ENCODE measurements at regions not wholly inside any gene's neighbourhood (a gene's known extent, or its start where the extent isn't known, plus 50 kb on each side); places are given as distances from the start of the nearest gene placed in this dataset.

DNA sequence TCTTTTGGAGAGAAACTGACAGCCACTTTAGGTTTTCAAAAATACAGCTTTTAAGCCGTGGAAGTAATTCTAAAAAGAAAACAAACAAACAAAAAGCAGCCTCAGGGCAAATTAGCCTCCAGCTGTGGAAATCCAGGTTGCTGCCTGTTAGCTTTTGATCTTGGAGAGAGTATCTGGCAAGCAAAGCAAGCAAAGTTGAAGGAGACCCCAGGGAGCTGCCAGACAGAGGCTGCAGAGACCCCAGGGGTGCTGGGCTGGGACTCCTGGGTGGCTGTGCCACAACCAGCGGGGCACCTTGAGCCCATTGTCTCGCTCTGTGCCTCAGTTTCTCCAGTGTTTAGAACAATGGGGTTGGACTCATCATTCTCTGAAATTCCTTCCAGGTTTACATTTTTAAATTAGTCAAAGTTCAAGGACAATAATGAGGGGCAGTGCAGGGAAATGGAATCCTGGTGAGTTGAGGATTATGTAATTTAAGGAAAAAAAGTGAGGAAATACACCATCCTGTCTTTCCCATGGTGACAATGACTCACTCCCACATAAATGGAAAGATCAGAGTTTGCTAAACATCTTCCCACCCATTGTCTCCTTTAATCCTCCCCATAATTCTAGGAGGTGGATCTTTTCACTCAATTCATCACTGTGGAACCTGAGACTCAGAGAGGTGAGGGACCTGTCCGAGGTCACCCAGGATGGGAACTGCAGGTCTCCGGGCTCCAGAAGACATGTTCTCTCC is 480.5 kb downstream of the MATN1 start:
- in situ Hi-C loops (cut with HindIII; ENCODE audit: low sequenced_read_pairs): no loop called here
- no peak for DNase-seq (ENCODE audit: low read depth)
- no peak overlapping the region for H3K4me3 ChIP-seq (ENCODE audit: low read depth, low read length)
- TF ChIP-seq, protein P1, sequence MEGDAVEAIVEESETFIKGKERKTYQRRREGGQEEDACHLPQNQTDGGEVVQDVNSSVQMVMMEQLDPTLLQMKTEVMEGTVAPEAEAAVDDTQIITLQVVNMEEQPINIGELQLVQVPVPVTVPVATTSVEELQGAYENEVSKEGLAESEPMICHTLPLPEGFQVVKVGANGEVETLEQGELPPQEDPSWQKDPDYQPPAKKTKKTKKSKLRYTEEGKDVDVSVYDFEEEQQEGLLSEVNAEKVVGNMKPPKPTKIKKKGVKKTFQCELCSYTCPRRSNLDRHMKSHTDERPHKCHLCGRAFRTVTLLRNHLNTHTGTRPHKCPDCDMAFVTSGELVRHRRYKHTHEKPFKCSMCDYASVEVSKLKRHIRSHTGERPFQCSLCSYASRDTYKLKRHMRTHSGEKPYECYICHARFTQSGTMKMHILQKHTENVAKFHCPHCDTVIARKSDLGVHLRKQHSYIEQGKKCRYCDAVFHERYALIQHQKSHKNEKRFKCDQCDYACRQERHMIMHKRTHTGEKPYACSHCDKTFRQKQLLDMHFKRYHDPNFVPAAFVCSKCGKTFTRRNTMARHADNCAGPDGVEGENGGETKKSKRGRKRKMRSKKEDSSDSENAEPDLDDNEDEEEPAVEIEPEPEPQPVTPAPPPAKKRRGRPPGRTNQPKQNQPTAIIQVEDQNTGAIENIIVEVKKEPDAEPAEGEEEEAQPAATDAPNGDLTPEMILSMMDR (IDR thresholded peaks at IDR 0.05; ENCODE audit: low read depth, low read length, missing control alignments): no peak

DNA sequence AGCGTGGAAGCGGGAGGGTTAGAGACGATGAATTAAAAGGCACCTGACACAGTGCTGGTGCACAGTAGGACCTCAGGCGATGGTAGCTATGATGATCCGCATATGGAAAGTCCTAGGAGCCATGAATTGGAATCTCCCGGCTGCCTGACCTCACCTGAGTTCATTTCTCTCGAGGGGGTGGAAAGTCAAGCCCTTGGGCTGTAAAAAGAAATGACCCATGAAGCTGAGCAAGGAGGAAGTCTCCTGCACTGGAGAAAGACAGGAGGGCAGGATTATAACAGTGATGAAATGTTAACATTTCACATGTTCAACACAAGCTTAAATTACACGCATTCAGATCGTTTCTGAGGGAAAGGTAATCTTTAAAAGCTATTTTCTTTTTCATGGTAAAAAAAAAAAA is 481.2 kb downstream of the MATN1 start:
- no peak overlapping the region for H3K4me3 ChIP-seq (ENCODE audit: low read depth, low read length)
- no peak for DNase-seq (ENCODE audit: low read depth)
- TF ChIP-seq, protein P1 (IDR thresholded peaks at IDR 0.05; ENCODE audit: low read depth, low read length, missing control alignments): no peak
- in situ Hi-C loops (cut with HindIII; ENCODE audit: low sequenced_read_pairs): no loop called here

DNA sequence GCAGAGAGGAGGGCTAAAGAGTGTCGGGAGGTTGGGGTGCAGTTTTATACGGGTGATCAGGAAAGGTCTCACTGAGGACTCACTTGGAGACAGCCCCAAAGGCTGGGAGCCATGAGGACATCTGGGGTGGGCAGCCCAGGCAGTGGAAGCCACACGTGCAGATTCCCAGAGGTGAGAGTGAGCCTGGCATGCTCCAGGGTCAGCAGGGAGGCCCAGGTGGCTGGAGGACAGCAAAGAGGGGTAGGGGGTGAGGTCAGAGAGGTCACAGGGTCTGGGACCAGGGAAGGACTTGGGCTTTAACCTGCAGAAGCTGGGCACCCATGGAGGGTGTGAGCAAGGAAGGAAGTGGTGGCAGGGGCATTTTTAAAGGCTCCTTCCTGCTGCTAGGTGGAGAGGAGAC is 481.7 kb downstream of the MATN1 start:
- in situ Hi-C loops (cut with HindIII; ENCODE audit: low sequenced_read_pairs): no loop called here
- no peak overlapping the region for H3K4me3 ChIP-seq (ENCODE audit: low read depth, low read length)
- no peak for DNase-seq (ENCODE audit: low read depth)
- TF ChIP-seq, protein P1 (IDR thresholded peaks at IDR 0.05; ENCODE audit: low read depth, low read length, missing control alignments): no peak

DNA sequence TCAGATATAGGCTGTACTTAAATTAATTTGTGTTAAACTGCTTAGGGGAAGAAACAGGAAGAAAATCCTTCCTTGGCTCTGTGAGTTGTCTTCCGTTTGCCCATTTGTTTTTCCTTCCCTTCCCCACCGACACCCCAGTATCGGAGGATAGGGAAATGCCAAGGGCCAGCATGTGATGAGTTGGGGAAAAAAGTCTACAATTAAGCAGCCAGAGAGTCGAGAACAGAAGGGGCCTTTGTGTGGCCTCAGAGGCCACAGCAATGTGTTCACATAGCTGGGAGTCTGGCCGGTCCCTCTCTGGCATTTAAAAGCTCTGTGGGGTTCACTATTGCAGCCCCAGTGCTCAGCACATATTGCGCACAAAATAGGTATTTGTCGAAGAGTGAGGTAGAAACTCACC is 489.3 kb downstream of the MATN1 start:
- no peak for DNase-seq (ENCODE audit: low read depth)
- H3K4me3 ChIP-seq (ENCODE audit: low read depth, low read length): no peak overlapping the region
- TF ChIP-seq, protein P1 (IDR thresholded peaks at IDR 0.05; ENCODE audit: low read depth, low read length, missing control alignments): no peak
- in situ Hi-C loops (cut with HindIII; ENCODE audit: low sequenced_read_pairs): no loop called here

DNA sequence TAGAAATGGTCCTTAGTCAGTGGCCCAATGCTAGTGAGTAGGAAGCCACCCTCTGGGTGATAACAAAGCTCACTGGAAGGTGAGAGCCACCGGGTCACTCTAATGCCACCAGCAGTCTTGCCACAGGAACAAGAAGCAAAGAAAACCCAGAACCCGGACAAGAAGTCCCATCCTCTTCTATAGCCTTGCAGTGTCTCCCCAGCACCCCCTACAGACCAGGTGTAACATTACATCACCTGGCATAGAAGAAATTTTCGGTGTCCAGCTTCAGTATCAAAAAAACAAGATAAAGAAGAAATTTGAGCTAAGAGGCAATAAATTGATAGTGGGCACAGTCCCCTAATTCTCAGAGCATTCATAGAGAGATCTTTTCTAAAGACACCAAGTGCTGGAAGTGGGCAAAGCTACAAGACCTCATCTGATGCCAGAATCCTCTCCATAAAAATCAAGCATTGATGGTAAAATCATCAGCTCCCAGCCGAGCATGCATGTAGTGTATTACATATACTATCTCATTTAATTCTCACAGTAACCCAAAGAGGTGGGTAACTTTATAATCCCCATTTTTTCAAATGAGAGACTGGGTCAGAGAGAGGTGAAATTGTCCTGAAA is 491.0 kb downstream of the MATN1 start:
- TF ChIP-seq, protein P1 (IDR thresholded peaks at IDR 0.05; ENCODE audit: low read depth, low read length, missing control alignments): peak; percentile 44
- in situ Hi-C loops (cut with HindIII; ENCODE audit: low sequenced_read_pairs): no loop called here
- no peak overlapping the region for H3K4me3 ChIP-seq (ENCODE audit: low read depth, low read length)
- no peak for DNase-seq (ENCODE audit: low read depth)

DNA sequence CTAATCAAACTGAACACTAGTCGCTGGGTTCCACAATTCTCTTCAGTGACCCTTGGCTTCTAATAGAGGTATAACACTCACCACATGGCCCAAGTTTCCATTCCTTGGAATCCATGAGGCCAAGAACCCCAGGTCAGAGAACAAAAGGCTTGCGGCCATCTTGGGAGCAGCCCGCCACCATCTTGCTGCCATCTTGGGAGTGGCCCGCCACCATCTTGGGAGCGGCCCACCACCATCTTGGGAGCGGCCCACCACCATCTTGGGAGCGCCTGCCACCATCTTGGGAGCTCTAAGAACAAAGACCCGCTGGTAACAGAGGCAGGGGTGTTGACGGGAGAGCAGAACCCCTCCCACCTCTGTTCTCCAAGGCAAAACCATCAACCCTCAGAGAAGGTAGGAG is 493.4 kb downstream of the MATN1 start:
- in situ Hi-C loops (cut with HindIII; ENCODE audit: low sequenced_read_pairs): no loop called here
- no peak for DNase-seq (ENCODE audit: low read depth)
- H3K4me3 ChIP-seq (ENCODE audit: low read depth, low read length): no peak overlapping the region
- TF ChIP-seq, protein P1 (IDR thresholded peaks at IDR 0.05; ENCODE audit: low read depth, low read length, missing control alignments): no peak
